ENCODE measurements at regions not wholly inside any gene's neighbourhood (a gene's known extent, or its start where the extent isn't known, plus 50 kb on each side); places are given as distances from the start of the nearest gene placed in this dataset.

DNA sequence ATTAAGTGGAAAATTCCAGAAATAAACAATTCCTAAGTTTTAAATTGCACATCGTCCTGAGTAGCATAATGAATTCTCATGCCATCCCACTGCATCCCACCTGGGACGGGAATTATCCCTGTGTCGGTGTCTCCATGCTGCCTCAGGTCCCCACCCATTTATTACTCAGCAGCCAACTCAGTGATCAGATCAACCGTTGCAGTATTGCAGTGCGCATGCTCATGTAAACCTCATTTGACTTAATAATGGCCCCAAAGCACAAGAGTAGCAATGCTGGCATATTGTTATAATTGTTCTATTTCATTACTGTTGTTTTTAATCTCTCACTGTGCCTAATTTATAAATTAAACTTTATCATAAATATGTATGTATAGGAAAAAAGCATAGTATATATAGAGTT, 214.4 kb downstream of the METTL4 start:
- no peak for DNase-seq (ENCODE audit: low read depth)

DNA sequence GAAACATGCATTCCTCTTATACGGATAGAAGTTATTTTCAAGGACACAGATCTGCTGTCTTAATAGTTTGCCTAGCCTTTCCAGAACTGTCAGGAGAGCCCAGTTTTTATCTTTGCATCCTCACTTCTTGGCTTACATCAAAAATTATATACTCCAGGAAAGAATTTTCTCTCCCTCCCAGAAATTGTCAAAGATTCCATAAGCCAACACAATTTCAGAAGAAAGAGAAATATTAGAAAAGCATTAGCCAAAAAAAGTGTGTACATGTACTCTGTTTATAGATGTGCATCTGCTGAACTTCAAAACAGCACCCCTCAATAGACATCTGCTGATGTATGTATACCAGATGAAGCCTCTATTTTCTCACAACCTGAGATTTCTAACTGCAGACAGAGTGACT, 210.4 kb downstream of the METTL4 start:
- DNase-seq (ENCODE audit: low read depth): no peak

GRCh38 chr18:2368102-2368501, 203.2 kb downstream of the METTL4 start:
- DNase-seq (ENCODE audit: low read depth): peak; percentile 14

DNA sequence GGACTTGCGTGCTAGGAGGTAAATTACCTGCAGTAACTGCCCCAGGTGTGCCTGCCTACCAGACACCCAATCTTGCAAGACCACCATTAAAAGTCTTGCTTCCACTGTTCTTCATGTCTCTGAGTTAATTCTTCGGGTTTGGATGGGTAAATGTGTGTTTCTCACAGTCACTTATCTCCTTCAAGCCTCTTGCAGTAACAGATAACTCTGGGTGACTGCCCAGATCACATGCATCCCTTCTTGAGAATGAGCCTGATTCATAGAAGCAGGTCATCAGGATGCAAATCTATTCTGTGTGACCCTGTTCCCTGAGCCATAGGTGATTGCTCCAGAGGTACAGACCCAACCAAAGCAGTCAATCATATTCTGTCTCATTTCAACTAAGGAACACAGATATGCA, 194.6 kb downstream of the METTL4 start:
- no peak for DNase-seq (ENCODE audit: low read depth)

DNA sequence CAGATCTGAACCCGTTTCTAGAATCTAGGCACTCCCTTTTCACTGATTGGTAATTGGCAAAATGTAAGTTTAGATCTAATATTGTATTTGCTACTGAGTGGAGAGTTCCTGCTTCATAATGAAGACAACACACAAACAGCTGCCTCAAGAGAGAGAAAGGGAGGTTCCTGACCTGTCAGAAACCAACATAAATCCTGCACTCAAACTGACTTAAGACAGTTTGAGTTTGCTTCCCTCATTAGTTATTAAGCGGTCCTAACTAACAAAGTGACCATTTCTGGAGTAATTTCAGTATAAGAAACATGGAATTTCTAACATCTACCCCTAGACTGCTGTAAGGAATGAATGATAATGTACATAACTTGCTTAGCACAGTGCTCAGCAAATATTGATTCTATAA, 191.2 kb downstream of the METTL4 start:
- DNase-seq (ENCODE audit: low read depth): no peak

DNA sequence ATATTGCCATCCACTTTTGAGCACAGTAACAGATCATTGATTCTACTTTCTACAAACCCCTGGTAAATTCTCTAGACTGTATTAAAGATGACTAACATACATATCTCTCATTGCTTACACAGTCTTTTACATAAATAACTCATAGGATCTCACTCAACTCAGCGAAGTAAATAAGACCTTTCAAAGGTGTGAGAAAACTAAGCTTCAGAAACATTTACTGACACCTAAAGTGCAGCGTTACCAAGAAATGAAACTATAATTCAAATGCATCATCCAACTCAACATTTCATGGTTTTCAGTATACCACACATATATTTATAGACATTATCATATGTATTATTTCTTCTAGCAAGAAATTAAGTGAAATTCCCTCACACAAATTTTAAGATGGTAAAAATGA, 189.8 kb downstream of the METTL4 start:
- DNase-seq (ENCODE audit: low read depth): no peak

DNA sequence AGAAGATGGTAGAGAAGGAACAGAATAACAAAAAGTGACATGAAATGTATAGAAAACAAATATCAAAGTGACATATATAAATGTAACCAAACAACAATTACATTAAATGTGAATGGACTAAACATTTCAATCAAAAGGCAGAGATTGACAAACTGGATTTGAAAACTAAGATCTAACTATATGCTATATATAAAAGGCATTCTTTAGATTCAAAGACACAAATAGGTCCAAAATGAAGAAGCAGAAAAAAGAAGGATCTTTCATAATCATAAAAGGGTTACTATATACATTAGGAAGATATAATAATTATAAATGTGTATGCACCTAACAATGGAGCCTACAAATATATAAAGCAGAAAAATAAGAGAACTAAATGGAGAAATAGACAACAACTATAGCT, 183.7 kb downstream of the METTL4 start:
- no peak for DNase-seq (ENCODE audit: low read depth)

- no peak for DNase-seq (ENCODE audit: low read depth)
Observed at GRCh38 chr18:2390158-2390557, 181.1 kb downstream of the METTL4 start.

DNA sequence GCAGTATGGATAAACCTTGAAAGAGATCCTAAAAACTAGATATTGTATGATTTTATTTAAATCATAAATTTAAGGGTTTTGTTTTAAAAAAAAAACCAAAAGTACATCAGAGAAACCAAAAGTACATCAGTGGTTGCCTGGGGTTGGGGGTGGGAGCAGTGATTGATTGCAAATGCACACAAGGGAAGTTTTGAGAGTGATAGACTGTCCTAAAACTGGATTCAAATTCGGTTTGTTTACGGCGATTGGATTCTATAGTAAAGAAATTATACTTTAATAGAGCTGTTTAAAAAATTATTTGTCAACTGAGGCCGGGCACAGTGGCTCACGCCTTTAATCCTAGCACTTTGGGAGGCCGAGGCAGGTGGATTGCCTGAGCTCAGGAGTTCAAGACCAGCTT, 179.8 kb downstream of the METTL4 start:
- DNase-seq (ENCODE audit: low read depth): no peak

GRCh38 chr18:2392446-2392845, 178.9 kb downstream of the METTL4 start:
- DNase-seq (ENCODE audit: low read depth): no peak

GRCh38 chr18:2394684-2395083, 176.6 kb downstream of the METTL4 start:
- no peak for DNase-seq (ENCODE audit: low read depth)

DNA sequence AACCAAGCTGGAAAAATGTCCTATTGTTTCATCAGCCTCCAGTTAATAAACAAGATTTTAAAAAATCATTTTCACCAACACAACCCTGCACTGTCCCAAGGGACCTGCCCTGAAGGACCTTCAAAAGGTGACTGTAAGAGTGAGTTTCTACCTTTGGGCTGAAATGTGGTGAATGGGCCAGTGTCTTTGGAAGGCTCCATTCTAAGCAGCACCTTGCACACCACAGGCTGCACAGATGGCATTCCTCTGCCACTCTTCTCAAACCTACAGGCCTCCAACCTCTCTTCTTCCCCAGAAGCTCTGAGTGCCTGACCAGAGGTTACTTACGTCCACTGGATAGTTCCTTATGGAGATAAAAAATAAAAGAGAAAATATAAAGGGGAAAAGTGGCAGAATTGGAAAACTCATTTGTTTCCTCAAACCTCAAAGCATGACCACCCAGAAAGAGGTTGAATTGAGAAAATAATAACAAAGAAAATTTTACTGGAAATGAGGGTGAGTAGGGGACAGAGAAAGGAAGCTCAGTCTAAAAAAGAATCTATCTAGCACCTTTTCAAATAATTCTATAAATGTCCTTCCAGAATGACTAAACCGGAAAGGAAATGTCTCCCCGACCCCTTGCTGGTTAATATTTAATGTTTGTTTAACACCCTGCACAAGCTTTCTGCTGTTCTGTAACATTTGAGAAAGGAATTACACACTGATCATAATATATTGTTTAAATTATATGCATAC, 175.7 kb downstream of the METTL4 start:
- peak; percentile 49 for DNase-seq (ENCODE audit: low read depth)

GRCh38 chr18:2396162-2396505, 175.2 kb downstream of the METTL4 start:
- peak; percentile 9 for DNase-seq (ENCODE audit: low read depth)

- no peak for DNase-seq (ENCODE audit: low read depth)
Observed at GRCh38 chr18:2400701-2401196, 170.6 kb downstream of the METTL4 start.

- DNase-seq (ENCODE audit: low read depth): no peak
Observed at GRCh38 chr18:2402084-2402483, 169.2 kb downstream of the METTL4 start.

GRCh38 chr18:2406544-2406943, 164.8 kb downstream of the METTL4 start:
- DNase-seq (ENCODE audit: low read depth): peak; percentile 42

- DNase-seq (ENCODE audit: low read depth): no peak
Observed at GRCh38 chr18:2407961-2408360, 163.3 kb downstream of the METTL4 start.

DNA sequence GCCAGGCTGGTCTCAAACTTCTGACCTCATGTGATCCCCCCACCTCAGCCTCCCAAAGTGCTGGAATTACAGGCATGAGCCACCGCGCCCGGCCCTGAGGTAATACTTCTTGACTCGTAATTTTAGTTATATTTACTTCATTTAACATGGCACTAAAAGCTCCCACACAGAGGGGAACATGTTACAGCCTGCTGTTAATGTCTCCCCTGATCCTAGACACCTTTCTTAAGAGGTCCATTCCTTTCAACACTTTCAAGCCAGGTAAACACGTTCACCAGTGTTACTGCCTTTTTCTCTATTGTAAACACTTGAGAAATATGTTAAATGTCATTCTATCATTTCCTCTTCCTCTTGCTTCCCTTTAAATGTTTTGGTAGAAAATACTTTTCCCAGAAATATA, 161.4 kb downstream of the METTL4 start:
- DNase-seq (ENCODE audit: low read depth): peak; percentile 15

GRCh38 chr18:2410688-2411087, 160.6 kb downstream of the METTL4 start:
- DNase-seq (ENCODE audit: low read depth): peak; percentile 83

DNA sequence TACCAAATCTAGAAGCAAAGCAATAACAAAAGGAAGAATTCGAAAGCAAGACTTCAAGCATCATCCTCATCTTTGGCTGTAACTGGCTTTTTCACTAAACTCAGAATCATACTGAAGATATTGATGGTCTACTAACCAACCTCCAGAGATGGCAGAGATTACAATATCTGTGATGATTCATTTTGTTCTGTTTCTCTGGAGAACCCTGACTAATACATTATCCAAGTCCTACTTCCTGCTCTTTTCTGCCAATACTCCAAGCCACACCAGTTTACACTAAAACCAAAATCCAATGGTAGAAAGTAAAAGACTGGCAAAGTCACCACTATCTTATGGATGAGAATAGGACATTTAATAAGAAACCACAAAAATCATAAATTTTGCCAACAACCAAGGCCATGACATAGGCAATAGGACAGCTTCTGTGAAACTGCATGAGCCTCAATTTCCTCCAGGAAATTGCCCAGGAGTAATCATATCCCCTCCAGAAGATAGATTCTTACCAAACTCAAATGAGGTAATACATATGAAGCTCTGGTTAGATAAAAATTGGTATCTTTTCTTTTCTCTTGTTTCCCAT, 159.8 kb downstream of the METTL4 start:
- DNase-seq (ENCODE audit: low read depth): peak; percentile 75

DNA sequence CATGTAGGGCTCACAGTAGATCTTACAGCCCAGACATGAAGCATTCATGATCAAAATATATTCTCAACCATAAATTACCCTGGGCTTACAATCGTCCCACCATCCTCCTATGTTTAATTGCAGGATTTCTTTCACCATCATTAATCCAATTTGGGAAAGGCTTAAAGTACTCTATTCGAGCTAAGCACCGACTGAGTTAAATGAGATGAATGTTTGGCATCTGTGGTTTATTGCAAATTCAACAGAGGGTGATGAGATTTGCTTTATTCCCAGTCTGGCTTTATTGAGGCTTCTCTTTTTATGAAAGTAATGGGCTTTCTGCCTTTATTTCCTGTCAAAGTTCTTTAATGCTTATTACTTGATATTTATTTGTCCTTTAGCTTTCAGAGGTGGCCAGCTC, 159.0 kb downstream of the METTL4 start:
- no peak for DNase-seq (ENCODE audit: low read depth)

GRCh38 chr18:2412996-2413751, 158.1 kb downstream of the METTL4 start:
- DNase-seq (ENCODE audit: low read depth): no peak

DNA sequence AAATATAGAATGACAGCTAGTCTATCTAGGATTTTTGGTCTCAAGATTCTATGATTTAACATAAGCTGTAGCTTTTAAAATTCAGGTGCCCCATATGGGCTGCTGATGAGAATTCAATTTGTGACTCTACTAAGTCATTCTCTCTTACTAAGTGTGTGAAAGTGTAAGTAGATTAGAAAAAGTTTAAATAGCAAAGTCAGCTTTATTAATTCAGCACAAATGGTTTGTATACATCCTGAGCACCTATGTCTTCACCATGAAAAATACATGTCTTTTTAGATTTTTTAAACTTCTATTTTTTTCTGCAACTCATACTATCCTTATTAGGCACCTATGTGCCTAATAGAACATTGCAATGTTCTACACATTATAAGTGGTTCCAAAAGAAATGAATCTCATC, 157.1 kb downstream of the METTL4 start:
- no peak for DNase-seq (ENCODE audit: low read depth)

Measured in renal cortical epithelial cell (primary cell).